ENCODE measurements at regions not wholly inside any gene's neighbourhood (a gene's known extent, or its start where the extent isn't known, plus 50 kb on each side); places are given as distances from the start of the nearest gene placed in this dataset.

DNA sequence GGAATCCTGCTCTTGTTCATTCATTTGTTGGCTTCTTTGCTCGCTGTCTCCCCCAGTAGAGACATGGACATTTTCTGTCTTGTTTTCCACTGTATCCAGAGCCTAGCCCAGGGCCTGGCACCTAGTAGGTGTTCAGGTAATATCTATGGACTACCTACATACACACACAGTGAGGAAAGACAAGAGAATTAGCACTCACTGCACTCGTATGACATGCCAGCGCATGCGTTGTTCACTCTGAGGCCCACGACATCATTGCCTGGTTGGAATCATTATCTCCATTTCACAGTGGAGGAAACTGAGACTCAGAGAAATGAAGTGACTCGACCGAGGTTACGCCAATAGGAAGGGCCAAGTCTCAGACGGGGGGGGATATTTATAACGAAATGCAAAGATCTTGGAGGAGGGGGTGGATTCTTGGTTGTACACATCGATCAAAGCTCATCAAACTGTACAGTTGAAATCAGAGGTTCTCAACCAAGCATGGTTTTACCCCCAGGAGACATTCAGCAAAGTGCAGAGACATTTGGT is 140.1 kb upstream of the PTPN1 start:
- in situ Hi-C loops (cut with MboI; ENCODE audit: low sequenced_read_pairs), result no loop called here

DNA sequence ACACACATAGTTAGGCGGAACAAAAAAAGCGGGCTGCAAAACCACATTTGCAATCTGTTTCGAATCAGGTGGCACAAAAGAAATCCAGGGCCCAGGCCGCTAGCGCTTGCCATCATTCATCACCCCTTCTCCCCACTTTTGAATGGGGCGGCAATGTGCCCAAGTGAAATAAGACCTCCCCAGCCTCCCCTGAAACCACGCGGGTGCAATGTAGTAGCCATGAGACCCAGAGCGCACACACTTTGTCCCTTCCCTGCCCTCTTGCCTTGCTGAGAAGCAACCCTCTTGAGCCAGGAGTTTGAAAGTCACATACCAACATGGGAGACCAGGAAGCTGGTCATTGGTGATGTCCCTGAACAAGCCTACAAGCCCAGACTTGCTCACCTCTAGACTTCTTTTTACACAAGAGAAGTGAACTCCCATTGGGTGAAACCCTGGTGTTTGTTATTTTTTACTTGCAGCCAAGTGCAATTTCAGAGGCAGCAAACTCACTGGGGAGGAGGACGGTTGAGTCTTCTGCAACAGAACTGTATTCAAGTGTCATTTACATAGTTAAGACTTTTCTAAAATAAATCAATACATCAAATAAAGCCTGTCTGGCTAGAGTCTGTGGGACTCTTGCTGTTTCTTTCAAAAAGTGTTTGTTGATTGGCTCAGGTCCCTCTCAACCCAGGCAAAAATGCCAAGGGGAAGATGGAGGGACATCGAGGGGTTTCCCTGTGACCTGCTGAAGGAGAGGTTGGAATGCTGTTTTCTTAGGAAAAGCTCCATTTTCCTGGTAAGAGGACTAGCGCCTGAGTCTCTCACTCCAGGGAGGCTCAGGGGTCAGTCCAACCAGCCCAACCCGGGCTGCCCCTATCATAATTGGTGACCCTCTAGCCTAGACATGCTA is 138.1 kb upstream of the PTPN1 start:
- in situ Hi-C loops (cut with MboI; ENCODE audit: low sequenced_read_pairs), result no loop called here

- in situ Hi-C loops (cut with MboI; ENCODE audit: low sequenced_read_pairs), result no loop called here
Observed at GRCh38 chr20:50372770-50373088, 137.5 kb upstream of the PTPN1 start.

DNA sequence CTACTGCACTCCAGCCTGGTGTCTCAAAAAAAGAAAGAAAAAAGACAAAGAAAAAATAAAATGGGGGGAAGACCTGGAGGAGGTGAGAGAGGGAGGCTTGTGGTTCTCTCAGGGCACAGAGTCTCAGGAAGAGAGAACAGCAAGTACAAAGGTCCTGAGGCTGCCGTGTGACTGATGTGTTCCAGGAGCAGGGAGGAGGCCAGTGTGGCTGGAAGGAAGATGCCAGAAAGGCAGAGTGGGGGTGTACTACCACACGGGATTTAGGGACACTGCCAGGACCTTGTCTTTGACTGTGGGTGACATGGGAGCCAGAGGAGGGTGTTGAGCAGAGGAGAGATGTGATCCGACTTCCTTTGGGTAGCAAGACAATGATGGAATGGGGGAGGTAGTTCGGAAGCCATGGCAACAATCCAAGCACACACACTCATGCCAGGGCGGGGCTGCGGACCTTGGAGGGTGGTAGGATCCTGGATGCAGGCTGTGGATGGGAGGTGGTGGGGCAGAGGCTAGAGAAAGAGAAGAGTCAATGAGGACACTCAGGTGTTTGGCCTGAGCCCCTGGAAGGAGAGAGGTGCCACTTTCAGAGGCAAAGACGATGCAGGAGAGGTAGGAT is 136.4 kb upstream of the PTPN1 start:
- in situ Hi-C loops (cut with MboI; ENCODE audit: low sequenced_read_pairs), result no loop called here

GRCh38 chr20:50374541-50375078 is 135.6 kb upstream of the PTPN1 start:
- in situ Hi-C loops (cut with MboI; ENCODE audit: low sequenced_read_pairs), result no loop called here

GRCh38 chr20:50376179-50376887 is 133.8 kb upstream of the PTPN1 start:
- in situ Hi-C loops (cut with MboI; ENCODE audit: low sequenced_read_pairs), result no loop called here

- in situ Hi-C loops (cut with MboI; ENCODE audit: low sequenced_read_pairs), result no loop called here
Observed at GRCh38 chr20:50376888-50377459, 133.2 kb upstream of the PTPN1 start.

DNA sequence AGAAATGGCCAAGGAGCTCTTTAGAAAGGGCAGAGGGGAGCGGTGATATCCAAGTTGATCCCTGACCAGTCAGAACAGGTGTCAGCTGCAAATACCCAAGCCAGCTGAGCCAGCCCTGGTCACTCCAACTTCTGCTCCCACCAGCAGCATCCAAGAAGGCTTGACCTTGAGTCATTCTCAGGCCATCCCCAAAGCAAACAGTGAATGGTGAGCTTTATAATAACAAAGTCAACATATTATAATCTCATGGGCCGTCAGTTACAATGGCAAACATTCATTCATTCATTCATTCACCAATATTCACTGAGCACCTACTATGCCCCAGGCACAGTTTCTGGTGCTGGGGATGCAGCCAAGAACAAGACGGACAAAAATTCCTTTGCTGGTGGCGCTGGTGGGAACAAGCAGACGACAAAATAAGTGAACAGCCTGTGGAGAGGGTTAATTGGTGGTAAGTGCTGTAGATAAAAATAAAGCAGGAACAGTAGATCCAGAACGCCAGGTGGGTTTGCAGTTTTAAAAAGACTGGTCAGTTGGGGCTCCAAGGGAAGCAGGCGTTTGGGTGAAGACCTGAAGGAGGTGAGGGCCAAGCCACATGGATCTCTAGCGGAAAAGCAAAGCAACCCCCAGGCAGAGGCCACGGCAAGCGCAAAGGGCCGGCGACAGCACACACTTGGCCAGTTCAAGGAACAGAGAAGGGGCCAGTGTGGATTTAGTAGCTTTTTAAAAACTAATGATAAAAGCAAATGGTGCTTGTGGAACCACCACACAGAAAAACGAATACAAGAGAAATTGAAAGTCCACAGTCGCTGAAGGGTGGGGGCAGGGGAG is 131.8 kb upstream of the PTPN1 start:
- in situ Hi-C loops (cut with MboI; ENCODE audit: low sequenced_read_pairs), result no loop called here

- in situ Hi-C loops (cut with MboI; ENCODE audit: low sequenced_read_pairs), result no loop called here
Observed at GRCh38 chr20:50379049-50379990, 130.9 kb upstream of the PTPN1 start.

DNA sequence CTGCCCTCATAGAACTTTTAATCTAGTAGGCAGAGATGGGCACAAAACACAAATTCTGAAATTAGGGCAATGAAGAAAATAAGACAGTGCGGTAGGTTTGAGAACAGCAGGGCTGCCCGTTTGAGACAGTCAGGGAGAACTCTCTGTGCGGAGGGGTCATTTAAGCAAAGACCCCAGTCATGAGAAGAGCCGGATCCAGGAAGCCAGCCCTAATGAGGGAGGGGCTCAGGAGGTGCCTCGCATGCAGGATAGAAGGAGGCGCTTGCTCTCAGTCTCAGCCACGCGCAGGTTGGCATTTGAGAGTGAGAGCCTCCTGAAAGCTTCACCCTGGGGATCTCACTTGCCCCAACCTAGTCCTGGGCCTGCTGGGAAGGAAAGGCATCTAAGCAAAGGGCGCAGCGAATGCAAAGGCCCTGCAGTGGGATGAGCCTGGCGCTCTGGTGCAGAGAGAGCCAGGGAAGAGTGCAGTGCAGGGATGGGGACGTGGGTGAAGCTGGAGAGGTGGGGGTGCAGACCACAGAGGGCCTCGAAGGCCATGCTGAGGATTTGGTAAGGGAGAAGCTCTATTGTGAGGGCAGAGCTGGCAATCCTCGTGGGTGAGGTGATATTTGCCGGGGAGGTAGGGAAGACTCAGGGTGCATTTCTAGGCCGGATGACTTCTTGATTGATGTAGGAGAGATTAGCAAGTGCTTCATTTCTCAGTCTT is 130.0 kb upstream of the PTPN1 start:
- in situ Hi-C loops (cut with MboI; ENCODE audit: low sequenced_read_pairs), result no loop called here

DNA sequence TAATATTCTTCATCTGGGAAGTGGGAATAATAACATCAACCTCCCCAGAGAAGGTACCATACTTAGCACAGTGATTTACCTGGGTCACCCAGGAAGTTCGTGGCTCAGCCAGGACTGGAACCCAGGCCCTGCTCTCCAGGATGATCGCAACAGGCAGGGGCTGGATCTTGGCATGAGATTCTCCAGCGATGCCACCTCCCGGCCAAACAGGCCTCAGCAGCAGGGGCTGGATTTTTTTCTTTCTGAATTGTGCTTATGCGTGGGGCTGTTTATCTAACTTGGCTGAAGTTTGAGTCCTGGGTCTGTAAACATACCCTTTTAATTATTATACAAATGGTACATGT is 129.5 kb upstream of the PTPN1 start:
- in situ Hi-C loops (cut with MboI; ENCODE audit: low sequenced_read_pairs), result no loop called here

DNA sequence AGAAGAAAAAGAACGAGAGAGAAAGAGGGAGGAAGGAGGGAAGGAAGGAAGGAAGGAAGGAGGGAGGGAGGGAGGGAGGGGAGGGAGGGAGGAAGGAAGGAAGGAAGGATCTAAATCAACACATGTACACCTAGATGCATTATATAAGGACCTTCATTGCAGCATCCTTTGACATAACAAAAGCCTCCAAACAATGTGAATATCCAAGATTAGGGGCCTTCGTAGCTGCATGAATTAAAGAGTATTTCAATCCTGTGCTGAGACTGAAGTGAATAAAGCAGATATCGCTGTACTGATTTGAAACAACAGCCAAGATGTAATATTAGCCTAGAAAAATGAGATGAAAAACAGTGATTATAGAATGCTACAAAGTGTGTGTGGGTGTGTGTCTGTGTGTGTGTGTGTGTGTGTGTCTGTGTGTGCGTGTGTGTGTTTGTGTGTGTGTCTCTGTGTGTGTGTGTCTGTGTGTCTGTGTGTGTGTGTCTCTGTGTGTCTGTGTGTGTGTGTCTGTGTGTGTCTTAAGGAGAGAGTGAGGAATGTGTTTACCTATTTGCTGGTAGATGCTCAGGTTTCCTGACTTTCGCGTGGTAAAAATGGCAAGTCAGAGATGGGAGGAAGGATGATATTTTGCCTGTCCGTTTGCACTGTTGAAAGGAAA is 129.0 kb upstream of the PTPN1 start:
- in situ Hi-C loops (cut with MboI; ENCODE audit: low sequenced_read_pairs), result no loop called here

GRCh38 chr20:50381771-50382593 is 128.2 kb upstream of the PTPN1 start:
- in situ Hi-C loops (cut with MboI; ENCODE audit: low sequenced_read_pairs), result no loop called here

GRCh38 chr20:50385733-50386640 is 124.2 kb upstream of the PTPN1 start:
- in situ Hi-C loops (cut with MboI; ENCODE audit: low sequenced_read_pairs), result no loop called here

DNA sequence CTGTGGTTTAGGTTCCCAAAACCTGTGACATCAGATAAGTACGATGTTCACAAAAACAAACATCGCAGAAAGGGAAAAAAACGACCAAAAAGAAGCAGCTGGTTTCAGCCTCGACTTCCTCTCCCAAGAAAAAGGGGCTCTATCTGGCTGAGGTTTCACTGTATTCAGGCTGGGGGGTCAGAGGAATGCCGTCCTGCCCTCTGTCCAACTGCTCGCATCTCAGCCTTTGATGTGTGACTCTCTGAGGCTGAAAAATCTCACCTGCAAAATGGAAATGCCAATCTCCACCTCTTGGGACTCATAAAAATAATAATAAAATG is 123.6 kb upstream of the PTPN1 start:
- in situ Hi-C loops (cut with MboI; ENCODE audit: low sequenced_read_pairs), result no loop called here

DNA sequence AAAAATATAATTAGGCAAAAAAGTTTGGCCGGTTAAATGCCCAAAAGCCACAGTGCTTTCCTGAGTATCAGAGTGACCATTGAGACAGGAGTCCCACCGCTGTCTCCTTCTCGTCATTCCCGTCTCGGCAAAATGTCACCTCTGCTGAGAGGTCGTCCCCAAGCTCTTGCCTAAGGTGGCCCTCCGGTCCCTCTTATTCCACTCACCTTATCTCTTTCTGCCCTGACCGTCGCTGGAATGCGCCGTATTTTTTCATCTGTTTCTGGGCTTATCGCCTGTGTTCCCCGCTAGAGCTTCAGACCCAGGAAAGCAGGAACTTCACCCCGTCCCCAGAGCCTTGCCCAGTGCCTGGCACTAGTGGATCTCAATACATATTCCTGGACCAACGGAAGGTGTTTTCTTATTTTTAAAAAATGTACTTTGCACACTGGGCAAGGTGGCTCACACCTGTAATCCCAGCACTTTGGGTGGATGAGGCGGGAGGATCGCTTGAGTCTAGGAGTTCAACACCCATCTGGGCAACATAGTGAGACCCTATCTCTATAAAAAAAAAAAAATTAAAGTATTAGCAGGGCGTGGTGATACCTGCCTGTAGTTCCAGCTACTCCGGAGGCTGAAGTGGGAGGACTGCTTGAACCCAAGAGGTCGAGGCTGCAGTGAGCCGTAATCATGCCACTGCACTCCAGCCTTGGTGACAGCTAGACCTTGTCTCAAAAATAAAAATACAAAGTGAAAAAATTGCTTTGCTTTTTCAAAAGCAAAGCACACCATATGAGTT is 122.8 kb upstream of the PTPN1 start:
- in situ Hi-C loops (cut with MboI; ENCODE audit: low sequenced_read_pairs), result no loop called here
